ENCODE measurements at regions not wholly inside any gene's neighbourhood (a gene's known extent, or its start where the extent isn't known, plus 50 kb on each side); places are given as distances from the start of the nearest gene placed in this dataset.

- TF ChIP-seq, protein P1, sequence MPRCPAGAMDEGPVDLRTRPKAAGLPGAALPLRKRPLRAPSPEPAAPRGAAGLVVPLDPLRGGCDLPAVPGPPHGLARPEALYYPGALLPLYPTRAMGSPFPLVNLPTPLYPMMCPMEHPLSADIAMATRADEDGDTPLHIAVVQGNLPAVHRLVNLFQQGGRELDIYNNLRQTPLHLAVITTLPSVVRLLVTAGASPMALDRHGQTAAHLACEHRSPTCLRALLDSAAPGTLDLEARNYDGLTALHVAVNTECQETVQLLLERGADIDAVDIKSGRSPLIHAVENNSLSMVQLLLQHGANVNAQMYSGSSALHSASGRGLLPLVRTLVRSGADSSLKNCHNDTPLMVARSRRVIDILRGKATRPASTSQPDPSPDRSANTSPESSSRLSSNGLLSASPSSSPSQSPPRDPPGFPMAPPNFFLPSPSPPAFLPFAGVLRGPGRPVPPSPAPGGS (IDR thresholded peaks at IDR 0.05; ENCODE audit: borderline replicate concordance, insufficient read depth, low read depth, low read length, poor library complexity, severe bottlenecking) = no peak
- no peak for TF ChIP-seq YBX1 (IDR thresholded peaks at IDR 0.05)
- TF ChIP-seq, protein P2, sequence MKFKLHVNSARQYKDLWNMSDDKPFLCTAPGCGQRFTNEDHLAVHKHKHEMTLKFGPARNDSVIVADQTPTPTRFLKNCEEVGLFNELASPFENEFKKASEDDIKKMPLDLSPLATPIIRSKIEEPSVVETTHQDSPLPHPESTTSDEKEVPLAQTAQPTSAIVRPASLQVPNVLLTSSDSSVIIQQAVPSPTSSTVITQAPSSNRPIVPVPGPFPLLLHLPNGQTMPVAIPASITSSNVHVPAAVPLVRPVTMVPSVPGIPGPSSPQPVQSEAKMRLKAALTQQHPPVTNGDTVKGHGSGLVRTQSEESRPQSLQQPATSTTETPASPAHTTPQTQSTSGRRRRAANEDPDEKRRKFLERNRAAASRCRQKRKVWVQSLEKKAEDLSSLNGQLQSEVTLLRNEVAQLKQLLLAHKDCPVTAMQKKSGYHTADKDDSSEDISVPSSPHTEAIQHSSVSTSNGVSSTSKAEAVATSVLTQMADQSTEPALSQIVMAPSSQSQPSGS (IDR thresholded peaks at IDR 0.05; ENCODE audit: low read length) = no peak
- TF ChIP-seq RBBP5 (conservative IDR thresholded peaks at IDR 0.05) = no peak
- TF ChIP-seq ELK1 (IDR thresholded peaks at IDR 0.05; ENCODE audit: low read depth, low read length) = no peak
Observed at GRCh38 chr4:178781779-178782178, 1339.5 kb upstream of the AGA start (continued).

- no peak for FAIRE-seq
- ChIA-PET RAD21 (ENCODE audit: unreplicated experiment) (no interaction called here), CTCF (no interaction called here), POLR2A (no interaction called here), SMC1A (ENCODE audit: uncharacterized antibody, unreplicated experiment) (no interaction called here)
- Histone ChIP-seq H3K9ac (ENCODE audit: control insufficient read depth, insufficient read depth, low read length) (no peak overlapping the region), H3K27ac (ENCODE audit: control insufficient read depth, insufficient read depth) (no peak overlapping the region), H2AFZ (ENCODE audit: control insufficient read depth, low read depth, low read length) (no peak overlapping the region), H3K4me2 (ENCODE audit: control insufficient read depth, insufficient read depth) (no peak overlapping the region), H3K36me3 (ENCODE audit: control insufficient read depth in 2 of 2, insufficient read depth in 2 of 2, low read length in 1 of 2) (no peaks in the 10 kb centered on the region), H3K4me1 (ENCODE audit: control insufficient read depth, insufficient read depth, low read length) (no peaks in the 10 kb centered on the region), H3K9me3 (replicated peaks; ENCODE audit: control insufficient read depth, insufficient read depth, low read length) (no peaks in the 10 kb centered on the region), H3K79me2 (ENCODE audit: control insufficient read depth, insufficient read depth, low read length) (no peaks in the 10 kb centered on the region), H3K4me3 (no peak overlapping the region), H4K20me1 (ENCODE audit: control insufficient read depth, insufficient read depth) (no peaks in the 10 kb centered on the region), H3K27me3 (replicated peaks in 1 of 2; ENCODE audit: control insufficient read depth in 2 of 2, insufficient read depth in 2 of 2, low read length in 1 of 2) (no peaks in the 10 kb centered on the region)
- TF ChIP-seq MLLT1 (IDR thresholded peaks at IDR 0.05) = no peak
- TF ChIP-seq PAX8 (IDR thresholded peaks at IDR 0.05) = no peak
- no peak for TF ChIP-seq TCF7 (IDR thresholded peaks at IDR 0.05; ENCODE audit: borderline replicate concordance)
- TF ChIP-seq, protein P3, sequence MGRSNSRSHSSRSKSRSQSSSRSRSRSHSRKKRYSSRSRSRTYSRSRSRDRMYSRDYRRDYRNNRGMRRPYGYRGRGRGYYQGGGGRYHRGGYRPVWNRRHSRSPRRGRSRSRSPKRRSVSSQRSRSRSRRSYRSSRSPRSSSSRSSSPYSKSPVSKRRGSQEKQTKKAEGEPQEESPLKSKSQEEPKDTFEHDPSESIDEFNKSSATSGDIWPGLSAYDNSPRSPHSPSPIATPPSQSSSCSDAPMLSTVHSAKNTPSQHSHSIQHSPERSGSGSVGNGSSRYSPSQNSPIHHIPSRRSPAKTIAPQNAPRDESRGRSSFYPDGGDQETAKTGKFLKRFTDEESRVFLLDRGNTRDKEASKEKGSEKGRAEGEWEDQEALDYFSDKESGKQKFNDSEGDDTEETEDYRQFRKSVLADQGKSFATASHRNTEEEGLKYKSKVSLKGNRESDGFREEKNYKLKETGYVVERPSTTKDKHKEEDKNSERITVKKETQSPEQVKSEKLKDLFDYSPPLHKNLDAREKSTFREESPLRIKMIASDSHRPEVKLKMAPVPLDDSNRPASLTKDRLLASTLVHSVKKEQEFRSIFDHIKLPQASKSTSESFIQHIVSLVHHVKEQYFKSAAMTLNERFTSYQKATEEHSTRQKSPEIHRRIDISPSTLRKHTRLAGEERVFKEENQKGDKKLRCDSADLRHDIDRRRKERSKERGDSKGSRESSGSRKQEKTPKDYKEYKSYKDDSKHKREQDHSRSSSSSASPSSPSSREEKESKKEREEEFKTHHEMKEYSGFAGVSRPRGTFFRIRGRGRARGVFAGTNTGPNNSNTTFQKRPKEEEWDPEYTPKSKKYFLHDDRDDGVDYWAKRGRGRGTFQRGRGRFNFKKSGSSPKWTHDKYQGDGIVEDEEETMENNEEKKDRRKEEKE (IDR thresholded peaks at IDR 0.05) = no peak
- TF ChIP-seq SIN3A (IDR thresholded peaks at IDR 0.05; ENCODE audit: low read depth, low read length) = no peak
- in situ Hi-C loops (cut with MboI) = no loop called here
- no peak for ATAC-seq
- WGBS (ENCODE audit: insufficient coverage, insufficient replicate concordance, low lambda C conversion rate, missing lambda C conversion rate) = 34% methylated on average over 3 of the region's 3 CpGs
- no peak for DNase-seq (ENCODE audit: low read depth, low spot score)
- intact Hi-C loops (cut with micrococcal nuclease; ENCODE audit: unreplicated experiment) = no loop called here
- BruUV-seq (replicated peaks) = no TSS peak
Observed at GRCh38 chr4:178784491-178784890, 1342.3 kb upstream of the AGA start.

Data from GM12878 (cell line).